RWPE2 (cell line): ENCODE measurements at regions not wholly inside any gene's neighbourhood (a gene's known extent, or its start where the extent isn't known, plus 50 kb on each side); places are given as distances from the start of the nearest gene placed in this dataset.

ENCODE experiments used
- ATAC-seq: fragments of 200-7000 bp; cut with Tn5 transposase; 3 replicates; pipeline ENCODE4 v1.9.1; 2021; ENCODE audit warnings: low read depth
- DNase-seq: peaks from one replicate; pipeline ENCODE4 v3.0.0-alpha.2; 2020; ENCODE audit warnings: low spot score
- H3K27ac ChIP-seq: fragments of 450-650 bp; 2 replicates; pipeline ENCODE4 v1.5.1; 2017; ENCODE audit warnings: mild to moderate bottlenecking; ENCODE audit not compliant: poor library complexity, severe bottlenecking
- H3K27me3 ChIP-seq: fragments of 250-450 bp; sonication (Bioruptor Pico); 2 replicates; pipeline ENCODE4 v1.5.1; 2021; ENCODE audit warnings: mild to moderate bottlenecking, moderate library complexity; ENCODE audit not compliant: insufficient read depth, poor library complexity, severe bottlenecking
- H3K36me3 ChIP-seq: fragments of 250-450 bp; sonication (Bioruptor Pico); 2 replicates; pipeline ENCODE4 v1.5.1; 2020; ENCODE audit warnings: low read depth, mild to moderate bottlenecking, moderate library complexity
- H3K4me1 ChIP-seq: fragments of 250-450 bp; sonication (Bioruptor Pico); 2 replicates; pipeline ENCODE4 v1.5.1; 2021; ENCODE audit warnings: mild to moderate bottlenecking, moderate library complexity; ENCODE audit not compliant: insufficient read depth, poor library complexity, severe bottlenecking
- H3K4me3 ChIP-seq: fragments of 250-450 bp; sonication (Bioruptor Pico); 2 replicates; pipeline ENCODE4 v1.5.1; 2021; ENCODE audit warnings: mild to moderate bottlenecking, moderate library complexity; ENCODE audit not compliant: severe bottlenecking
- H3K9me3 ChIP-seq: fragments of 250-450 bp; sonication (Bioruptor Pico); 2 replicates; pipeline ENCODE4 v1.5.1; 2021; ENCODE audit warnings: mild to moderate bottlenecking, moderate library complexity; ENCODE audit not compliant: severe bottlenecking
- CTCF ChIP-seq: fragments of 450-650 bp; IDR thresholded peaks from one replicate; pipeline ENCODE4 v1.5.1; 2017; ENCODE audit warnings: mild to moderate bottlenecking, moderate library complexity; ENCODE audit not compliant: poor library complexity, severe bottlenecking

- Histone ChIP-seq H3K9me3 (peaks cover 4% of the 10 kb centered on the region), H3K4me1 (no peaks in the 10 kb centered on the region), H3K4me3 (no peak overlapping the region), H3K27me3 (peaks cover 19% of the 10 kb centered on the region), H3K36me3 (no peaks in the 10 kb centered on the region), H3K27ac (no peak overlapping the region)
- DNase-seq (no peak), ATAC-seq (no peak)
- TF ChIP-seq CTCF: no peak
Observed at GRCh38 chr4:8939160-8939839, 67.7 kb upstream of the HMX1 start.

- H3K27ac ChIP-seq: no peak overlapping the region
- H3K27me3 ChIP-seq: peaks cover 19% of the 10 kb centered on the region
- DNase-seq (no peak), ATAC-seq (no peak)
- H3K4me1 ChIP-seq: no peaks in the 10 kb centered on the region
- H3K36me3 ChIP-seq: no peaks in the 10 kb centered on the region
- H3K9me3 ChIP-seq: peaks cover 4% of the 10 kb centered on the region
- no peak for TF ChIP-seq CTCF
- no peak overlapping the region for H3K4me3 ChIP-seq
Observed at GRCh38 chr4:8938623-8939022, 67.0 kb upstream of the HMX1 start.

GRCh38 chr4:8938137-8938536 lies 66.5 kb upstream of the HMX1 start:
- Histone ChIP-seq H3K4me1 (no peaks in the 10 kb centered on the region), H3K9me3 (peaks cover 4% of the 10 kb centered on the region), H3K4me3 (no peak overlapping the region), H3K36me3 (no peaks in the 10 kb centered on the region), H3K27me3 (peaks cover 19% of the 10 kb centered on the region), H3K27ac (no peak overlapping the region)
- DNase-seq: no peak
- no peak for TF ChIP-seq CTCF
- no peak for ATAC-seq

- TF ChIP-seq CTCF: no peak
- Histone ChIP-seq H3K27me3 (peaks cover 11% of the 10 kb centered on the region), H3K4me3 (no peak overlapping the region), H3K9me3 (peaks cover 10% of the 10 kb centered on the region), H3K4me1 (no peaks in the 10 kb centered on the region), H3K27ac (no peak overlapping the region), H3K36me3 (no peaks in the 10 kb centered on the region)
- no peak for DNase-seq
- ATAC-seq: no peak
Observed at GRCh38 chr4:8932884-8933283, 61.2 kb upstream of the HMX1 start.

GRCh38 chr4:8928074-8928473 lies 56.4 kb upstream of the HMX1 start:
- Histone ChIP-seq H3K36me3 (no peaks in the 10 kb centered on the region), H3K4me1 (no peaks in the 10 kb centered on the region), H3K27me3 (no peaks in the 10 kb centered on the region), H3K9me3 (peaks cover 7% of the 10 kb centered on the region), H3K4me3 (no peak overlapping the region), H3K27ac (no peak overlapping the region)
- ATAC-seq: no peak
- DNase-seq: no peak
- no peak for TF ChIP-seq CTCF
